NCI-H460 (cell line): ENCODE measurements at regions not wholly inside any gene's neighbourhood (a gene's known extent, or its start where the extent isn't known, plus 50 kb on each side); places are given as distances from the start of the nearest gene placed in this dataset.

Source experiments
- DNase-seq: peaks from one replicate; pipeline ENCODE4 v3.0.0-alpha.2; 2016; ENCODE audit warnings: low read depth; ENCODE audit errors: extremely low read depth

DNA sequence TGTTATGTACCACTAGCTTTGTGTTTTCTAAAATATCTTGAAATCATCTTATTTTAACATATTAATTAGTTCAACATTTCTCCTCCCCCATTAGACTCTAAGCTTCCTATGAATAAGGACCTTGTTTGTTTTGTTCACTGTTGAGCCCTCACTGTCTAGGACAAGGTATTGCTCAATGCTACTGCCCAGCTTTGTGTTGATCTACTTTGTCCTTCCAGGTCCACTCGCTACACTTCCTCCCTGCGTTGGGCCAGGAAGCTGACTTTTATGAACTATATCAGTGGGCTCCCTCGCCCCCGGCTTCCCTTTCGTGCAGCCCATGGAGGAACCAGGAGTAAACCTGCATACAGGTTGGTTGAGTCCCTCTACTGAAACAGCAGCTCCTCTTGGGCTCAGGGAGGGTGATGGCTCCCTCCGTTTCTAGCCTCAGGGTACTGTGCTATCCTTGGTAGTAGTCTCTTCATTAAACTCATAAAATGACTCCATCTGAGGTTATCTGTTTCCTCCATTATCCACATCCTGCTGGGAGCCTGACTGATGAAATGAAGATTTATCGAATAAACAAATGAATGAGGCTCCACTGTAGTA is 272.5 kb downstream of the CLIC5 start:
- DNase-seq: no peak

DNA sequence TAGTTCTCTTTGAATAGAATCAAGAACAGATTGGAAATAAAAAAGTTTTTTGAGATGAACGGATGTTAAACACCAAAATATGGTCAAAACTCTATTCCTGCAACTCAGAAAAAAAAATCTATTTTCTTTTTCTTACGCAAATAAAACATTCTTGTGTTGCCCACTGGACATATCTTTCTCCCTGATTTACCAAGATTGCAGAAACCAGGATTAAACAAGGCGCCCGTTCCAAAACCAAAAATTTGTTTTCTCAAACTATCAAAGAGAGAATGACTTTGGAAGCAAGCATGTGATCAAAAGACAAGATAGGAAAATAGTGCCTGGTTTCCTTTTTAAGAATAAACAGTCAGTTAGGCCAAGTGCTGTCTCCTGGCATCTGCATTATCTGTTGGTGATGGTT is 273.1 kb downstream of the CLIC5 start:
- no peak for DNase-seq

- DNase-seq: no peak
Observed at GRCh38 chr6:45741437-45742171, 274.1 kb downstream of the CLIC5 start.

DNA sequence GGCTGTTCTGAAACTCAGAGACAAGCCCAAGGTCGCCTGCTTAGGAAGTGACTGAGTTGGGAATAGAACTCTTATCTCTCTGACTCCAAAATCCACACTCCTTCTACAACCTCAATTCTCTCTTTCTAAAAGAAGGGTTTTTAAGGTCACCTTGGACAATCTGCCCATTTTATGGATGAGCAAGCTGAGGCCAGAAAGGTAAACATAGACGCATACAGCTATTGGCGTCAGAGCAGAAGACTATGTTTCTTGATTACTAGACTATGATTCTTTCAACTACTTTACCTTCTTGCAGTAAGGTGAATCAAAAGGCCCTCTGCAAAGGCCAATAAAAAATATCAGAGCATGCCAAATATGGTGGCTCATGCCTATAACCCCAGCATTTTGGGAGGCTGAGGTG is 276.6 kb downstream of the CLIC5 start:
- no peak for DNase-seq

DNA sequence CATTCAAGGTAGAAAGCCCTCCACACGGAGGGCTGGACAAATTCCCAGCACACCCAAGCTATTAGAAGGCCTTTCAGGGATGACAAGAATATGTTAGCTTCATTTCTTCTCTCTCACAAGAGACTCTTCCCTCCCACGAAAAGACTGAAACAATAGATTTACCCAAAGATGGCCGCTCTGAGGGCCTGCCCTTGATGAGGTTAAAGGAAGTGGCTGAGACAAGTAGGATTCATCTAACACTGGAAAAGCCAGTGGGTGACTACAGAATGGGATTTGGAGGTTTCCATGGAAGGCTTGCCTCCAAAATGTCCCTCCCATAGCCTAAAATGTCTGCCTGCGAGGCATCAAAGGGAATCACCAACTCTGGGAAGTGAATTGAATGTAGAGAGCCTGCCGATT is 277.6 kb downstream of the CLIC5 start:
- DNase-seq: no peak

DNA sequence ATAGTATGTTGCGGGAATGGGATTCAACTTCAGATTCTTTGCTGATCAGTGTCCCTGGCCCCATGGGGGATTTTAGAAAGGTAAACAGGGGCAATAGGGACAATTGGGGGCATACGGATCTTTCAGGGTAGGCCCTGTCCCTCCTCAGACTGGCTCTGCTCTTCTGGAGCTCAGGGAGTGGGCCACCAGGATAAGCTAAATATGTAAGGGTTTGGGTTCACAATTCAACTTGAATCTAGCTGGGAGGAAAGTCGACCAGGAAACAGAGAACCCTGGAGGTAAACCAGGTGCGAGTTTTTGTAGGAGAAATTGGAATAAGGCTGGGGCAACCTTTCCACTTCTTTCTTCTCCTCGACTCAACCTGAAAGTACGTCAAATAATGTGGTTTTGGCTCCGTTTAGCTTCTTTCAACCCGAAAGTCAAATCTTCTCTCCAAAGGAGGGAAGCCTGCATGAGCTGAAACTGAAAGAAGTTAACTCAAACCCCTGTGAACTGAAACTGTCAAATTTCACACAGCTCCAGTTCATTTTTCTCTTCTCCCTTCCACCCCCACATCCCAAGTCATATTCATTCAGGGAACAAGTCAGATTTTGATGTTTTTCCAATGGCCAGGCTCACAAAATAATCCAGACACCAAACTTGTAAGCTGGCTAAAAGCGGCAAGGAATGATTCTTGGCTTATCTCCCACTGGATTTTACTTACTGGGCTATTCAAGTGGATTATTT is 278.2 kb downstream of the CLIC5 start:
- no peak for DNase-seq

DNA sequence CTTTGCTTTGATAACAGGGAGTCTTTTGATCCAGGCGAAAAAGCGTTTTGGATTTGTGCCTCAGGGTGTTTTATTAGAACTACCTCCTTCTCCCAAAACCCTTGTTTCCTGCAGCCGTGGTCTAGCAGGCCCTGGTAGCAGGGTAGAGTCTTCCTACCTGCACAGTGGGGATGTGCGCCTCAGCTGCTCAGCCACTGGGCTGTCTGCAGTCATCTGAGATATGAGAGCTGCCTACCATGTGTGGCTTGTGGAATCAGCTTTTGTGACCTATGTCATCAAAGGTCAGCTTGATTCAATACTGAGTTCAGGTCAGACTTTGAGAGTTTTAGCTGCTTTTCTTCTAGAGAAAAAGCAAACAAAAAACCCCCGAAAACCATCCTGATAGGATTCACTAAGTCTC is 279.5 kb downstream of the CLIC5 start:
- DNase-seq: no peak

GRCh38 chr6:45732731-45733130 is 282.9 kb downstream of the CLIC5 start:
- no peak for DNase-seq

DNA sequence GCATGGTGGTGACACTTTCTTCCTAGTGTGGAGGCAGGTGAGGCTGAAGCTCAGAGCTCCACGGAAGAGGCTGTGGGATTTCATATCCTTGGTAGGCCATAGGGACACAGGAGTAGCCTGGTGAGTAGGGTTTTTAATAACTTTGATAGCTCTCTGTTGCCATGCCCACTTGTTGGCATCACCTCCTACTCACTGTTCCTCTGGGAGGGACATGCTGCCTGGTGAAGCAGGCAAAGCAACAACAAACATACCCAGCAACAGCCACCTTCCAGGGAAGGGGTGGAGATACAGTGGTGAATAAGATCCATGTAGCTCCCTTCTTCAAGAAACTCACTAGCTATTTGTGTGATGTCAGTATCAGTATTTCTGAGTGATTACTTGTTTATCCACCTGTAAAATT is 285.4 kb downstream of the CLIC5 start:
- no peak for DNase-seq

DNA sequence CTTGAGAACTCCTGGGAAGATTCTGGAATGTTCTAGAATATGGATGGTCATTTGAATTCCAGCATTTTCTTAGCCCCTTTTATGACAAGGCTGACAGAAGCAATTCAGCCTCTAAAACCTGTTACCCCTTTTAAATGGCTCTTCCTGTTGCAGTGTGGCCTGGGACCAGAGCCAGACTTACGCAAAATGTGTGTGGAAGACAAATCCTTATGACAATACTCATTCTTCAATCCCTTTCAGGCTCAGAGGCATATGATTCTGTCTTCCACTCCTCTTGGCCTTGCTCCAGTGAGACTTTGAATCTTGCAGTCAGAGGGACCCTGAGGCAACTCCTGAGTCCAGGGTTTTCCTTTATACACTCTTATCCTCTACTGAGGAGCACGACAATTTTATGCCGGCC is 287.0 kb downstream of the CLIC5 start:
- DNase-seq: no peak

- DNase-seq: no peak
Observed at GRCh38 chr6:45727819-45728449, 287.7 kb downstream of the CLIC5 start.

- DNase-seq: no peak
Observed at GRCh38 chr6:45727228-45727627, 288.4 kb downstream of the CLIC5 start.

DNA sequence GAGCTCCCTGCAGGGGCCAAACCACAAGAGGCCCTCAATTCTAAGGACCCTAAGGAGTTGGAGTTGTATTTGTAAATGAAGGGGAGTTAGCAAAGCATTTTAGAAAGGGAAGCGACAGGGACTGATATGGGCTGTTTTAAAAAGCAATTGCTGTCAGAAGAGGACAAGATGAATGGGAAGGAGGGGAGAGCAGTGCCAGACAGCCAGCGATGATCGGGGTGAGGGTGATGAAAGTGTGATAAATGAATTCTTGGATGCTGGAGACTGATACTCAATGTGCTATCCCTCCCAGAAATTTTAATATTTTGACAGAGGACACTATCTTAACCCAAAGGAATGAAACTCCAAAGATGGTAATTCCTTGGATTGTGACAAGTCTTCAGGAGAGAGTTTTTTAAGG is 289.2 kb downstream of the CLIC5 start:
- no peak for DNase-seq

DNA sequence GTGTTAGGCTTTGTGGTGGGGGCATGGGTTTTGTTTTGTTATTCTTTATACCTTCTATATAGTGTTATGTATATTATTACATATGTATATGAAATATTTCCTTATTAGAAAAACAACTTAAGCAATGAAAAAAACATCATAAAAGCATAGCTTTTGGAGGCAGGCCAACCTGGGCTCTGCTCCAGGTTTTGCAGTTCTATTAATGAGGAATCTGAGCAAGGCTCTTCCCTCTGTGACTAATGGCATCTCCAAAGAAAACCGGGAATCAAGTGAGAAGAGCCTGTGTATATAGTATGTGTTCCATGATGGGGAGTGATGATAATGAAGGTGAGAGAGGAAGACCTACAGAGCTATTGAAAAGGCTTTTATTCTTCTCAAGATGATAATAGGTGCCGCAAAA is 291.1 kb downstream of the CLIC5 start:
- DNase-seq: no peak

- no peak for DNase-seq
Observed at GRCh38 chr6:45724027-45724426, 291.6 kb downstream of the CLIC5 start.

GRCh38 chr6:45722876-45723275 is 292.8 kb downstream of the CLIC5 start:
- DNase-seq: no peak

- DNase-seq: no peak
Observed at GRCh38 chr6:45721665-45722064, 294.0 kb downstream of the CLIC5 start.

GRCh38 chr6:45718871-45719270 is 296.8 kb downstream of the CLIC5 start:
- no peak for DNase-seq

DNA sequence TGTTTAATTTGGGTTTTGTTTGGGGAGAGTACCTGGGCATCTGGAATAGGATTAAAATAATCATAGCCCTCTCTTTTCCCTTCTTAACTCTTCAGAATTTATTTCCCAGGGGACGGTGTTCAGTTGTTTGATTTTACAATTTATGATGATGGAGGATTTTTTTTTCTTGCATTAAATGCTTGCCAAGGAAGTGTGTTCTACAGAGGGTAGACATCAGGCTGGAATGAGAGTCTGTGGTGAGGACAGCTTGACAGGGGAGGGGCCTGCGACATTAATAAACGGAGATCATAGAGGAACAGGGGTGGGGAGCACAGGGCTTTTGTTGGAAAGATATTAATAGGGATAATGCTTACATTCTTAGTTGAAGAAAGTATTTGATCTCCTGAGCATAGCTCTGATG is 297.5 kb downstream of the CLIC5 start:
- DNase-seq: no peak

DNA sequence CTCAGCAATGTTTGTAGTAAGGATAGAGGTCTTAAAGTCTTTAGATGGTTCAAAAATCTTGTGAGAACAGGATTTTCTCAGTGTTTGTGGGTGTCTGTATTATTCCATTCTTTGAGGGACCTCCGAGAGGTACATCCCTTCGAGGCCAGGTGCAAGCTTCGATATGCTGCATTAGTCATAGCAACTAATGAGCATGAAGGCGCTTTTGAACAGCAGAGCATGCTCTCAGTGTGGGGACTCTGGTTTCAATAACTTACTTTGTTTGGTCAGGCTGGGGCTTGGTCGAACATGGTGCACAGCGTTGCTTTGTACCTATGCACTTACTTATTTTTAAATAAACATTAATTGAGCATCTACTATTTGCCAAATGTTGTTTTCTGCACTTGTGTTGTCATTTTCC is 297.9 kb downstream of the CLIC5 start:
- no peak for DNase-seq

GRCh38 chr6:45717027-45717426 is 298.6 kb downstream of the CLIC5 start:
- DNase-seq: no peak

DNA sequence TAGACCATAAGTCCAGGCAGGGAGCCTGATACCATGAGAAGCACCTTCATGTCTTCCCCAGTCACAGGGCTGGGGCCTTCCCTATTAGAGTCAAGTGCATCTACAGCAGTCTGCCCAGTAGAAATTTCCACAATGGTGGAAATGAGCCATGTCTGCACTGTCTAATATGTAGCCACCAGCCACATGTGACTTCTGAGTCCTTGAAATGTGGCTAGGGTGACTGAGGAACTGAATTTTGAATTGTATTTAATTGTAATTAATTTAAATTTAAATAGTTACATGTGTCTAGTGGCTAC is 300.2 kb downstream of the CLIC5 start:
- DNase-seq: no peak
